ENCODE measurements at regions not wholly inside any gene's neighbourhood (a gene's known extent, or its start where the extent isn't known, plus 50 kb on each side); places are given as distances from the start of the nearest gene placed in this dataset.
A peak's percentile ranks its signal among the peaks of the same experiment; 100 is the strongest.
"Not testable (repeated sequence)": the region's sequence is repeated elsewhere in the genome, so short reads cannot be mapped to it uniquely, and the experiment has no call there.

- in situ Hi-C loops (cut with HindIII; ENCODE audit: low pct_unique_long_range_greater_than_20kb, low sequenced_read_pairs), result no loop called here
- no peak for DNase-seq (ENCODE audit: low read depth, low spot score)
These were observed 123.0 kb upstream of the JCAD start for GRCh38 chr10:30182191-30183054.

- in situ Hi-C loops (cut with HindIII; ENCODE audit: low pct_unique_long_range_greater_than_20kb, low sequenced_read_pairs), result no loop called here
- no peak for DNase-seq (ENCODE audit: low read depth, low spot score)
These were observed 119.1 kb upstream of the JCAD start for GRCh38 chr10:30178356-30178964.

- DNase-seq (ENCODE audit: low read depth, low spot score), result no peak
- in situ Hi-C loops (cut with HindIII; ENCODE audit: low pct_unique_long_range_greater_than_20kb, low sequenced_read_pairs), result no loop called here
These were observed 117.6 kb upstream of the JCAD start for GRCh38 chr10:30176776-30177533.

- in situ Hi-C loops (cut with HindIII; ENCODE audit: low pct_unique_long_range_greater_than_20kb, low sequenced_read_pairs), result no loop called here
These were observed 116.8 kb upstream of the JCAD start for GRCh38 chr10:30176182-30176581.

GRCh38 chr10:30172673-30173072 is 113.3 kb upstream of the JCAD start:
- no peak for DNase-seq (ENCODE audit: low read depth, low spot score)
- in situ Hi-C loops (cut with HindIII; ENCODE audit: low pct_unique_long_range_greater_than_20kb, low sequenced_read_pairs), result no loop called here

More at GRCh38 chr10:30176182-30176581, 116.8 kb upstream of the JCAD start:
- DNase-seq (ENCODE audit: low read depth, low spot score), result no peak

GRCh38 chr10:30172091-30172490 is 112.7 kb upstream of the JCAD start:
- no peak for DNase-seq (ENCODE audit: low read depth, low spot score)
- in situ Hi-C loops (cut with HindIII; ENCODE audit: low pct_unique_long_range_greater_than_20kb, low sequenced_read_pairs), result no loop called here

GRCh38 chr10:30171601-30172000 is 112.2 kb upstream of the JCAD start:
- no peak for DNase-seq (ENCODE audit: low read depth, low spot score)
- in situ Hi-C loops (cut with HindIII; ENCODE audit: low pct_unique_long_range_greater_than_20kb, low sequenced_read_pairs), result no loop called here

- no peak for DNase-seq (ENCODE audit: low read depth, low spot score)
- in situ Hi-C loops (cut with HindIII; ENCODE audit: low pct_unique_long_range_greater_than_20kb, low sequenced_read_pairs), result no loop called here
These were observed 111.4 kb upstream of the JCAD start for GRCh38 chr10:30170814-30171213.

GRCh38 chr10:30170146-30170545 is 110.8 kb upstream of the JCAD start:
- in situ Hi-C loops (cut with HindIII; ENCODE audit: low pct_unique_long_range_greater_than_20kb, low sequenced_read_pairs), result no loop called here
- DNase-seq (ENCODE audit: low read depth, low spot score), result no peak

GRCh38 chr10:30169342-30169741 is 110.0 kb upstream of the JCAD start:
- no peak for DNase-seq (ENCODE audit: low read depth, low spot score)
- in situ Hi-C loops (cut with HindIII; ENCODE audit: low pct_unique_long_range_greater_than_20kb, low sequenced_read_pairs), result no loop called here

- in situ Hi-C loops (cut with HindIII; ENCODE audit: low pct_unique_long_range_greater_than_20kb, low sequenced_read_pairs), result no loop called here
- DNase-seq (ENCODE audit: low read depth, low spot score), result no peak
These were observed 107.5 kb upstream of the JCAD start for GRCh38 chr10:30166929-30167328.

- in situ Hi-C loops (cut with HindIII; ENCODE audit: low pct_unique_long_range_greater_than_20kb, low sequenced_read_pairs), result not testable (repeated sequence)
These were observed 104.0 kb upstream of the JCAD start for GRCh38 chr10:30163410-30163809.

GRCh38 chr10:30162796-30163195 is 103.4 kb upstream of the JCAD start:
- DNase-seq (ENCODE audit: low read depth, low spot score); in situ Hi-C loops (cut with HindIII; ENCODE audit: low pct_unique_long_range_greater_than_20kb, low sequenced_read_pairs): not testable (repeated sequence)

More at GRCh38 chr10:30163410-30163809, 104.0 kb upstream of the JCAD start:
- not testable (repeated sequence) for DNase-seq (ENCODE audit: low read depth, low spot score)

- peak; percentile 31 for DNase-seq (ENCODE audit: low read depth, low spot score)
- in situ Hi-C loops (cut with HindIII; ENCODE audit: low pct_unique_long_range_greater_than_20kb, low sequenced_read_pairs), result no loop called here
These were observed 101.0 kb upstream of the JCAD start for GRCh38 chr10:30160271-30160982.

GRCh38 chr10:30159614-30160013 is 100.2 kb upstream of the JCAD start:
- DNase-seq (ENCODE audit: low read depth, low spot score); in situ Hi-C loops (cut with HindIII; ENCODE audit: low pct_unique_long_range_greater_than_20kb, low sequenced_read_pairs): not testable (repeated sequence)

GRCh38 chr10:30158325-30158960 is 99.1 kb upstream of the JCAD start:
- DNase-seq (ENCODE audit: low read depth, low spot score), result no peak
- in situ Hi-C loops (cut with HindIII; ENCODE audit: low pct_unique_long_range_greater_than_20kb, low sequenced_read_pairs), result no loop called here

- DNase-seq (ENCODE audit: low read depth, low spot score), result no peak
- in situ Hi-C loops (cut with HindIII; ENCODE audit: low pct_unique_long_range_greater_than_20kb, low sequenced_read_pairs), result no loop called here
These were observed 96.0 kb upstream of the JCAD start for GRCh38 chr10:30155401-30155800.

Data from SK-MEL-5 (cell line).